RCC 7860 (cell line): ENCODE measurements at regions not wholly inside any gene's neighbourhood (a gene's known extent, or its start where the extent isn't known, plus 50 kb on each side); places are given as distances from the start of the nearest gene placed in this dataset.
"Not testable (repeated sequence)": the region's sequence is repeated elsewhere in the genome, so short reads cannot be mapped to it uniquely, and the experiment has no call there.

Experiments used
- DNase-seq: peaks from one replicate; pipeline ENCODE4 v3.0.0-alpha.2; 2015; ENCODE audit warnings: low spot score
- FAIRE-seq: peaks from 2 replicates; lab custom pipeline; 2012; peaks lifted over from hg19 to GRCh38; lab: Jason Lieb, UNC

DNA sequence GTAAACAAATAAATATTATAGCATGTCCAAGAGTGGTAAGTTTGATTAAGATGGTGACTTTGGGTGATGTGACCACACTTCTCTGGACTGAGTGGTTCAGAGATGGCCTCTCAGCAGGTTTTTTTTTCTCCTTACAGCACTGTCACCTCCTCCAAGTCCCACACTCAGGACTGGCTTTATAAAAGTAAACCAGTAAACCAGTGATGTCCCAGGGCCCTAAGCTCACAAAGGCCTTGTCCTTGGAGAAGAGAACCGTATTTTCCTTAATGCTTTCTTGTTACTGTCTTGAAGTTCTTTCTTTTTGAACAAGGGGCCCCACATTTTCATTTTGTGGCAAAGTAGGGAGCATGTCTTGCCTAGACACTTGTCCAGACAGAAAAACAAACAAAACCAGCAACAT, 274.0 kb downstream of the MYCN start:
- FAIRE-seq (no peak), DNase-seq (no peak)

DNA sequence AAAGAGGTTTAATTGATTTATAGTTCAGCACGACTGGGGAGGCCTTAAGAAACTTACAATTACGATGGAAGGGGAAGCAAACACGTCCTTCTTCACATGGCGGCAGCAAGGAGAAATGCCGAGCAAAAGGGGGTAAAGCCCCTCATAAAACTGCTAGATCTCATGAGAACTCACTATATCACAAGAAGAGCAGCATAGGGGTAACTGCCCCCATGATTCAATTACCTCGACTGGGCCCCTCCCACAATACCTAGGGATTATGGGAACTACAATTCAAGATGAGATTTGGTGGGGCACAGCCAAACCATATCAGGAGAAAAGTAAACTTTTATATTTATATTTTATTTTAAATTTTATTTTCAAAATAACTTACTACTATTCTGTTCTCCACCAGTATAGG, 272.0 kb downstream of the MYCN start:
- DNase-seq = no peak
- FAIRE-seq = no peak

- no peak for DNase-seq
- no peak for FAIRE-seq
Measured at GRCh38 chr2:16211341-16211740, 271.0 kb downstream of the MYCN start.

- FAIRE-seq (no peak), DNase-seq (no peak)
Measured at GRCh38 chr2:16210841-16211240, 270.5 kb downstream of the MYCN start.

DNA sequence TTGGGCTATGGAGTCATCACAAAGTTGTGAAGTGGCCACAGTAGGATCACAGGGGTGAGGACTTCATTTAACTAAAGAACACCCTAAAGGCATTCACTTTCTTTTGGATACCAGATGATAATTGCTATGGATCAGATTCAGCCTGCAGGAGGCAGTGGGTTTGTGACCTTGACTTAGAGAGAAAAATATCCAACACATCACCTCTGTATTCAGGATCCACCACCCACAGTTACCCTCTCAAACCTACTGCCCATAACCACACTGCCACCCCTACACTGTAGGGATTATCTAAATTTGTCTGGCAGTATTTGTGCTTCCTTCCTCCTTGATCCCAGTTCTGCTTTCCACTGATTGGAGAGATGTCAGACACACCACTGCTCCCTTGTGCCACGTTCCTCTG, 269.4 kb downstream of the MYCN start:
- no peak for FAIRE-seq
- no peak for DNase-seq

- no peak for DNase-seq
Measured at GRCh38 chr2:16208921-16209320, 268.6 kb downstream of the MYCN start.

GRCh38 chr2:16208241-16208797, 268.0 kb downstream of the MYCN start:
- DNase-seq (no peak), FAIRE-seq (no peak)

More at GRCh38 chr2:16208921-16209320, 268.6 kb downstream of the MYCN start:
- no peak for FAIRE-seq

DNA sequence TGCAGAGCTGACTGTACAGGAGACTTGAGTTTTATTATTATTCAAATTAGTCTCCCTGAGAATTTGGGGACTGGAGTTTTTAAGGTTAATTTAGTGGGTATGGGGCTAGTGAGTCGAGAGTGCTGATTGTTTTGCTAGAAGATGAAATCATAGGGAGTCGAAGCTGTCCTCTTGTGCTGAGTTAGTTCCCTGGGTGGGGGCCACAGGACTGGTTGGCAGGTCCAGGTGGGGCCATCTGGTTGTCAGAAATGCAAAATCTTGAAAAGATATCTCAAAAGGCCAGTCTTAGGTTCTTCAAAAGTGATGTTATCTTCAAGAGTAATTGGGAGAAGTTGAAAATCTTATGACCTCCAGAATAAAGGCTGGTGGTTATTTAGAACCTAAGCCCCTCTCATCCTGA, 267.3 kb downstream of the MYCN start:
- FAIRE-seq = no peak
- DNase-seq = no peak

GRCh38 chr2:16207151-16207550, 266.8 kb downstream of the MYCN start:
- no peak for FAIRE-seq
- DNase-seq = no peak

DNA sequence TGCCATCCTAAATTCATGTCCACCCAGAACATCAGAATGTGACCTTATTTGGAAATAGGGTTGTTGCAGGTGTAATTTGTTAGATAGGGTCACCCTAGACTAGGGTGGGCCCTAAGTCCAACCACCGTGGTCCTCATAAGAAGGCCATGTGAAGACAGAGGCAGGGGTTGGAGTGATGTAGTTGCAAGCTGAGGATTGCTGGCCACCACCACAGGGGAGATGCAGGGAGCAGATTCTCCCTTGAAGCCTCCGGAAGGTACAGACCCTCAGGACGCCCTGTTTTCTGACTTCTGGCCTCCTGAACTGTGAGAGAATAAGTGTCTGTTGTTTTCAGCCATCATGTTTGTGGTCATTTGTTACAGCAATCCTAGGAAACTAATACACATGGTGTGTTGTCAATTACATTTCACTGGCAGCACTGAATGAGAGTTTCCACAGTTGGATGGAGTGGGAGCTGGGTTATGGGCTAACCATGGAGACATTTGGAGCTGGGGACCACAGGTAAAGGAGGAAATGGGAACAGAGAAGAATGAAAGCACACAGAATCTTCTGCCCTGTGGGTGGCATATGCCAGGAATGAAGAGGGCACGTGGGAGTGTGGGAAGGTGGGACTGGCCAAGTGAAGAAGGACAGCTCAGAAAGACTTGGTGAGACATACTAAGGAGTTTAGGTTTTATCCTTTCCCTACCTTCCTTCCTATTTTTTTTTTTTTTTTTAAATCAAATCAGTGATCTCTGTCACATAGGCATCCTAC, 266.0 kb downstream of the MYCN start:
- DNase-seq (no peak), FAIRE-seq (no peak)

GRCh38 chr2:16205631-16206030, 265.3 kb downstream of the MYCN start:
- DNase-seq = no peak
- no peak for FAIRE-seq

GRCh38 chr2:16204886-16205620, 264.7 kb downstream of the MYCN start:
- DNase-seq = no peak
- FAIRE-seq = no peak

GRCh38 chr2:16204251-16204650, 263.9 kb downstream of the MYCN start:
- FAIRE-seq = no peak
- no peak for DNase-seq

- no peak for DNase-seq
- no peak for FAIRE-seq
Measured at GRCh38 chr2:16203691-16204090, 263.3 kb downstream of the MYCN start.

DNA sequence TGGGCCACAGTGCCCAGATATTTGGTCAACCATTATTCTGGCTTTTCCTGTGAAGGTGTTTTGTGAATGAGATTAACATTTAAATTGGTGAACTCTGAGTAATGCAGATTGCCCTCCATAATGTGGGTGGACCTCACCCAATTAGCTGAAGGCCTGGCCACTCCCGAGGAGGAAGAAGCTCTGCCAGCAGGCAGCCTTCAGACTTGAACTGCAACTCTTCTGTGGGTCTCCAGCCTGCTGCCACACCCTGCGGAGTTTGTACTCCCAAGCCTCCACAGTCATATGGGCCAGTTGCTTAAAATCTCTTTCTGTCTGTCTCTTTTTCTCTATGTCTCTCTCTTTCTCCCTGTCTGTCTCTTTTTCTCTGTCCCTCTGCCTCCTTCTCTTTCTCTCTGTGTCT, 262.7 kb downstream of the MYCN start:
- FAIRE-seq (no peak), DNase-seq (no peak)

- DNase-seq (no peak), FAIRE-seq (no peak)
Measured at GRCh38 chr2:16202266-16203020, 262.1 kb downstream of the MYCN start.

GRCh38 chr2:16201848-16202247, 261.5 kb downstream of the MYCN start:
- DNase-seq (no peak), FAIRE-seq (no peak)

- DNase-seq (no peak), FAIRE-seq (no peak)
Measured at GRCh38 chr2:16200554-16201193, 260.3 kb downstream of the MYCN start.

- FAIRE-seq (no peak), DNase-seq (no peak)
Measured at GRCh38 chr2:16199882-16200553, 259.7 kb downstream of the MYCN start.

GRCh38 chr2:16199241-16199640, 258.9 kb downstream of the MYCN start:
- FAIRE-seq, DNase-seq: not testable (repeated sequence)
